IMR-90 (cell line): ENCODE measurements at regions not wholly inside any gene's neighbourhood (a gene's known extent, or its start where the extent isn't known, plus 50 kb on each side); places are given as distances from the start of the nearest gene placed in this dataset.

Experiments
- MAFK ChIP-seq: IDR thresholded peaks from 2 replicates; pipeline ENCODE4 v1.6.1; 2012; ENCODE audit warnings: low read depth, low read length, improper control_type of control experiment
- MAZ ChIP-seq: IDR thresholded peaks from 2 replicates; pipeline ENCODE4 v1.6.1; 2012; ENCODE audit warnings: low read depth, mild to moderate bottlenecking, low read length, improper control_type of control experiment, moderate library complexity, borderline replicate concordance
- NFE2L2 ChIP-seq: fragments of 150-350 bp; IDR thresholded peaks from 2 replicates; pipeline ENCODE4 v1.6.1; 2016; ENCODE audit warnings: low read depth, mild to moderate bottlenecking, low read length
- POLR2A ChIP-seq: IDR thresholded peaks from 2 replicates; pipeline ENCODE4 v1.6.1; 2012; ENCODE audit warnings: mild to moderate bottlenecking, low read depth, low read length
- RAD21 ChIP-seq: IDR thresholded peaks from 2 replicates; pipeline ENCODE4 v1.6.1; 2012; ENCODE audit warnings: low read length, improper control_type of control experiment
- RCOR1 ChIP-seq: IDR thresholded peaks from 2 replicates; pipeline ENCODE4 v1.6.1; 2012; ENCODE audit warnings: mild to moderate bottlenecking, low read length, improper control_type of control experiment; ENCODE audit not compliant: insufficient replicate concordance
- RFX5 ChIP-seq: IDR thresholded peaks from 2 replicates; pipeline ENCODE4 v1.8.0; 2012; ENCODE audit warnings: low read depth, mild to moderate bottlenecking, low read length, moderate library complexity
- SMC3 ChIP-seq: fragments of 150-350 bp; IDR thresholded peaks from 2 replicates; pipeline ENCODE4 v1.6.1; 2016; ENCODE audit warnings: low read depth, mild to moderate bottlenecking, antibody characterized with exemption, low read length, moderate library complexity
- TF ChIP-seq, protein P1 (sequence below): conservative IDR thresholded peaks from 2 replicates; pipeline ENCODE4 v1.5.1; 2012; ENCODE audit warnings: mild to moderate bottlenecking, low read depth, low read length, improper control_type of control experiment
- TF ChIP-seq, protein P2 (sequence below): fragments of 150-350 bp; IDR thresholded peaks from 2 replicates; pipeline ENCODE4 v1.6.1; 2016; ENCODE audit warnings: low read depth, mild to moderate bottlenecking, low read length, moderate library complexity, borderline replicate concordance

- TF ChIP-seq, protein P1, sequence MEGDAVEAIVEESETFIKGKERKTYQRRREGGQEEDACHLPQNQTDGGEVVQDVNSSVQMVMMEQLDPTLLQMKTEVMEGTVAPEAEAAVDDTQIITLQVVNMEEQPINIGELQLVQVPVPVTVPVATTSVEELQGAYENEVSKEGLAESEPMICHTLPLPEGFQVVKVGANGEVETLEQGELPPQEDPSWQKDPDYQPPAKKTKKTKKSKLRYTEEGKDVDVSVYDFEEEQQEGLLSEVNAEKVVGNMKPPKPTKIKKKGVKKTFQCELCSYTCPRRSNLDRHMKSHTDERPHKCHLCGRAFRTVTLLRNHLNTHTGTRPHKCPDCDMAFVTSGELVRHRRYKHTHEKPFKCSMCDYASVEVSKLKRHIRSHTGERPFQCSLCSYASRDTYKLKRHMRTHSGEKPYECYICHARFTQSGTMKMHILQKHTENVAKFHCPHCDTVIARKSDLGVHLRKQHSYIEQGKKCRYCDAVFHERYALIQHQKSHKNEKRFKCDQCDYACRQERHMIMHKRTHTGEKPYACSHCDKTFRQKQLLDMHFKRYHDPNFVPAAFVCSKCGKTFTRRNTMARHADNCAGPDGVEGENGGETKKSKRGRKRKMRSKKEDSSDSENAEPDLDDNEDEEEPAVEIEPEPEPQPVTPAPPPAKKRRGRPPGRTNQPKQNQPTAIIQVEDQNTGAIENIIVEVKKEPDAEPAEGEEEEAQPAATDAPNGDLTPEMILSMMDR, result no peak
- no peak for TF ChIP-seq POLR2A
- no peak for TF ChIP-seq RCOR1
- TF ChIP-seq RAD21, result no peak
- TF ChIP-seq MAFK, result no peak
- no peak for TF ChIP-seq RFX5
- TF ChIP-seq SMC3, result no peak
- no peak for TF ChIP-seq MAZ
- TF ChIP-seq NFE2L2, result no peak
- TF ChIP-seq, protein P2, sequence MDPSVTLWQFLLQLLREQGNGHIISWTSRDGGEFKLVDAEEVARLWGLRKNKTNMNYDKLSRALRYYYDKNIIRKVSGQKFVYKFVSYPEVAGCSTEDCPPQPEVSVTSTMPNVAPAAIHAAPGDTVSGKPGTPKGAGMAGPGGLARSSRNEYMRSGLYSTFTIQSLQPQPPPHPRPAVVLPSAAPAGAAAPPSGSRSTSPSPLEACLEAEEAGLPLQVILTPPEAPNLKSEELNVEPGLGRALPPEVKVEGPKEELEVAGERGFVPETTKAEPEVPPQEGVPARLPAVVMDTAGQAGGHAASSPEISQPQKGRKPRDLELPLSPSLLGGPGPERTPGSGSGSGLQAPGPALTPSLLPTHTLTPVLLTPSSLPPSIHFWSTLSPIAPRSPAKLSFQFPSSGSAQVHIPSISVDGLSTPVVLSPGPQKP, result no peak
Measured at GRCh38 chr2:236689981-236690380, 120.4 kb downstream of the ACKR3 start.
